NCI-H1417 treated with DMSO at 0.1 percent for 48 hours (cell line): ENCODE measurements at regions not wholly inside any gene's neighbourhood (a gene's known extent, or its start where the extent isn't known, plus 50 kb on each side); places are given as distances from the start of the nearest gene placed in this dataset.
A peak's percentile ranks its signal among the peaks of the same experiment; 100 is the strongest.

Source experiments
- DNase-seq: peaks from one replicate; lab custom pipeline; 2025; lab: John Stamatoyannopoulos, UW

GRCh38 chr20:22504829-22505377 is 79.5 kb downstream of the FOXA2 start:
- no peak for DNase-seq

GRCh38 chr20:22503577-22503976 is 80.8 kb downstream of the FOXA2 start:
- no peak for DNase-seq

- DNase-seq, result no peak
These were observed 81.6 kb downstream of the FOXA2 start for GRCh38 chr20:22502731-22503191.

GRCh38 chr20:22501566-22502344 is 82.6 kb downstream of the FOXA2 start:
- no peak for DNase-seq

GRCh38 chr20:22501034-22501433 is 83.3 kb downstream of the FOXA2 start:
- DNase-seq, result no peak

- peak; percentile 84 for DNase-seq
These were observed 84.7 kb downstream of the FOXA2 start for GRCh38 chr20:22499515-22500166.

- DNase-seq, result no peak
These were observed 87.6 kb downstream of the FOXA2 start for GRCh38 chr20:22496817-22497216.

GRCh38 chr20:22495789-22496188 is 88.6 kb downstream of the FOXA2 start:
- no peak for DNase-seq

GRCh38 chr20:22495172-22495571 is 89.2 kb downstream of the FOXA2 start:
- no peak for DNase-seq

- DNase-seq, result no peak
These were observed 91.9 kb downstream of the FOXA2 start for GRCh38 chr20:22492497-22492896.

- DNase-seq, result no peak
These were observed 93.2 kb downstream of the FOXA2 start for GRCh38 chr20:22491194-22491505.

GRCh38 chr20:22490287-22491193 is 93.8 kb downstream of the FOXA2 start:
- peak; percentile 74 for DNase-seq

GRCh38 chr20:22489626-22490286 is 94.6 kb downstream of the FOXA2 start:
- no peak for DNase-seq

- no peak for DNase-seq
These were observed 104.0 kb downstream of the FOXA2 start for GRCh38 chr20:22480336-22480735.

- no peak for DNase-seq
These were observed 108.7 kb downstream of the FOXA2 start for GRCh38 chr20:22475662-22476061.

GRCh38 chr20:22474224-22474623 is 110.1 kb downstream of the FOXA2 start:
- DNase-seq, result no peak

- DNase-seq, result no peak
These were observed 111.1 kb downstream of the FOXA2 start for GRCh38 chr20:22473293-22473692.

- no peak for DNase-seq
These were observed 111.8 kb downstream of the FOXA2 start for GRCh38 chr20:22472447-22473100.

GRCh38 chr20:22471156-22471836 is 113.1 kb downstream of the FOXA2 start:
- no peak for DNase-seq

- no peak for DNase-seq
These were observed 113.7 kb downstream of the FOXA2 start for GRCh38 chr20:22470620-22471026.
